ENCODE measurements at regions not wholly inside any gene's neighbourhood (a gene's known extent, or its start where the extent isn't known, plus 50 kb on each side); places are given as distances from the start of the nearest gene placed in this dataset.

GRCh38 chr12:13375583-13376345, 179.2 kb downstream of the EMP1 start:
- no peak overlapping the region for H3K4me3 ChIP-seq
- intact Hi-C loops (cut with DNase I; ENCODE audit: low total_unique reads): loop anchor here (2.0 kb wide), 1 partner anchor 65 kb away; no protein-coding TSS in a partner anchor
- TF ChIP-seq CTCF (IDR thresholded peaks at IDR 0.05) (no peak), POLR2A (IDR thresholded peaks at IDR 0.05) (no peak), POLR2AphosphoS5 (IDR thresholded peaks at IDR 0.05) (no peak)
- H3K36me3 ChIP-seq: no peaks in the 10 kb centered on the region
- H3K4me1 ChIP-seq: no peaks in the 10 kb centered on the region
- H3K27ac ChIP-seq: no peak overlapping the region
- no peaks in the 10 kb centered on the region for H3K27me3 ChIP-seq
- DNase-seq (ENCODE audit: low spot score in 2 of 2): no peak
- H3K9me3 ChIP-seq: no peaks in the 10 kb centered on the region

- intact Hi-C loops (cut with DNase I; ENCODE audit: low total_unique reads): loop anchor here (2.0 kb wide), 1 partner anchor 64 kb away; no protein-coding TSS in a partner anchor
- DNase-seq (ENCODE audit: low spot score in 2 of 2): no peak
Observed at GRCh38 chr12:13374793-13375192, 178.3 kb downstream of the EMP1 start.

GRCh38 chr12:13373803-13374202, 177.3 kb downstream of the EMP1 start:
- no peak for DNase-seq (ENCODE audit: low spot score in 2 of 2)
- H3K4me3 ChIP-seq: no peak overlapping the region
- no peaks in the 10 kb centered on the region for H3K36me3 ChIP-seq
- intact Hi-C loops (cut with DNase I; ENCODE audit: low total_unique reads): loop anchor here (2.0 kb wide), 1 partner anchor 63 kb away; no protein-coding TSS in a partner anchor
- H3K9me3 ChIP-seq: no peaks in the 10 kb centered on the region
- no peaks in the 10 kb centered on the region for H3K27me3 ChIP-seq
- H3K27ac ChIP-seq: no peak overlapping the region
- no peak for TF ChIP-seq POLR2A (IDR thresholded peaks at IDR 0.05)
- no peak for TF ChIP-seq CTCF (IDR thresholded peaks at IDR 0.05)
- TF ChIP-seq POLR2AphosphoS5 (IDR thresholded peaks at IDR 0.05): no peak
- H3K4me1 ChIP-seq: no peaks in the 10 kb centered on the region

More at GRCh38 chr12:13374793-13375192, 178.3 kb downstream of the EMP1 start:
- no peak overlapping the region for H3K27ac ChIP-seq
- no peak overlapping the region for H3K4me3 ChIP-seq
- no peaks in the 10 kb centered on the region for H3K27me3 ChIP-seq
- no peaks in the 10 kb centered on the region for H3K9me3 ChIP-seq
- no peaks in the 10 kb centered on the region for H3K36me3 ChIP-seq
- H3K4me1 ChIP-seq: no peaks in the 10 kb centered on the region
- TF ChIP-seq POLR2A (IDR thresholded peaks at IDR 0.05) (no peak), CTCF (IDR thresholded peaks at IDR 0.05) (no peak), POLR2AphosphoS5 (IDR thresholded peaks at IDR 0.05) (no peak)

GRCh38 chr12:13373131-13373530, 176.6 kb downstream of the EMP1 start:
- Histone ChIP-seq H3K4me3 (no peak overlapping the region), H3K9me3 (no peaks in the 10 kb centered on the region), H3K4me1 (no peaks in the 10 kb centered on the region), H3K27me3 (no peaks in the 10 kb centered on the region), H3K36me3 (no peaks in the 10 kb centered on the region), H3K27ac (no peak overlapping the region)
- no peak for DNase-seq (ENCODE audit: low spot score in 2 of 2)
- intact Hi-C loops (cut with DNase I; ENCODE audit: low total_unique reads): no loop called here
- TF ChIP-seq CTCF (IDR thresholded peaks at IDR 0.05) (no peak), POLR2AphosphoS5 (IDR thresholded peaks at IDR 0.05) (no peak), POLR2A (IDR thresholded peaks at IDR 0.05) (no peak)

- Histone ChIP-seq H3K4me3 (no peak overlapping the region), H3K9me3 (no peaks in the 10 kb centered on the region), H3K27ac (no peak overlapping the region), H3K36me3 (no peaks in the 10 kb centered on the region), H3K27me3 (no peaks in the 10 kb centered on the region), H3K4me1 (no peaks in the 10 kb centered on the region)
- DNase-seq (ENCODE audit: low spot score in 2 of 2): no peak
- intact Hi-C loops (cut with DNase I; ENCODE audit: low total_unique reads): no loop called here
- TF ChIP-seq POLR2AphosphoS5 (IDR thresholded peaks at IDR 0.05) (no peak), POLR2A (IDR thresholded peaks at IDR 0.05) (no peak), CTCF (IDR thresholded peaks at IDR 0.05) (no peak)
Observed at GRCh38 chr12:13372386-13372785, 175.9 kb downstream of the EMP1 start.

Data from breast epithelium (tissue), 4 donors.